ENCODE measurements at regions not wholly inside any gene's neighbourhood (a gene's known extent, or its start where the extent isn't known, plus 50 kb on each side); places are given as distances from the start of the nearest gene placed in this dataset.

DNA sequence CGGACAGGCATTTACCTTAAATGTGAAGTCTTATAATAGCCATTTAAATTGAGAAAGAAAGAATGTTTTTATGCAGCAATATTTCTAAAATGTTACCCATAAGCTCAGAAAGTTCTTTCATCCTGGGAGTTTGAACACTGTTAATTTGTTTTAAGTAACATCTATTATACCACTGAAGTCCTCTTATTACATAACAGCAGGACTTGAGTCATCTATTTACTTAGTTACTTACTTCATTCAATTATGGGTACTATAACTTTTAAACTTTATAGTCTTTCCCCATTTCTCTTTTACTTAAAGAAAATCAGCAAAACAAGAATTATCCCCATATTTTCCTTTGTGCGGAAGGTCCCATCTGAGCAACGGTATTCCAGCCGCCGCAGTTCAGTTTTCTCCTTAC, 473.1 kb downstream of the ETNK1 start:
- ChIA-PET CTCF (no interaction called here), POLR2A (no interaction called here)
- Mint-ChIP-seq H3K27me3 (no peaks in the 10 kb centered on the region), H3K9me3 (no peaks in the 10 kb centered on the region), H3K36me3 (ENCODE audit: low read depth) (no peaks in the 10 kb centered on the region), H3K4me1 (ENCODE audit: low read depth) (no peaks in the 10 kb centered on the region), H3K27ac (no peak overlapping the region), H3K4me3 (no peak overlapping the region)
- TF ChIP-seq, protein P1, sequence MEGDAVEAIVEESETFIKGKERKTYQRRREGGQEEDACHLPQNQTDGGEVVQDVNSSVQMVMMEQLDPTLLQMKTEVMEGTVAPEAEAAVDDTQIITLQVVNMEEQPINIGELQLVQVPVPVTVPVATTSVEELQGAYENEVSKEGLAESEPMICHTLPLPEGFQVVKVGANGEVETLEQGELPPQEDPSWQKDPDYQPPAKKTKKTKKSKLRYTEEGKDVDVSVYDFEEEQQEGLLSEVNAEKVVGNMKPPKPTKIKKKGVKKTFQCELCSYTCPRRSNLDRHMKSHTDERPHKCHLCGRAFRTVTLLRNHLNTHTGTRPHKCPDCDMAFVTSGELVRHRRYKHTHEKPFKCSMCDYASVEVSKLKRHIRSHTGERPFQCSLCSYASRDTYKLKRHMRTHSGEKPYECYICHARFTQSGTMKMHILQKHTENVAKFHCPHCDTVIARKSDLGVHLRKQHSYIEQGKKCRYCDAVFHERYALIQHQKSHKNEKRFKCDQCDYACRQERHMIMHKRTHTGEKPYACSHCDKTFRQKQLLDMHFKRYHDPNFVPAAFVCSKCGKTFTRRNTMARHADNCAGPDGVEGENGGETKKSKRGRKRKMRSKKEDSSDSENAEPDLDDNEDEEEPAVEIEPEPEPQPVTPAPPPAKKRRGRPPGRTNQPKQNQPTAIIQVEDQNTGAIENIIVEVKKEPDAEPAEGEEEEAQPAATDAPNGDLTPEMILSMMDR (IDR thresholded peaks at IDR 0.05): no peak
- Histone ChIP-seq H3K27me3 (ENCODE audit: control insufficient read depth in 1 of 2, insufficient read depth in 2 of 2, low read length in 2 of 2) (no peaks in the 10 kb centered on the region), H3K4me3 (ENCODE audit: low read length) (no peak overlapping the region), H3K9me3 (ENCODE audit: control insufficient read depth in 1 of 2, insufficient read depth in 1 of 2, low read length in 2 of 2) (peaks cover 0 to 3% of the 10 kb centered on the region in 2 experiments), H3K36me3 (ENCODE audit: insufficient read depth, low read length) (no peaks in the 10 kb centered on the region), H3K4me1 (ENCODE audit: insufficient read depth, low read length) (no peaks in the 10 kb centered on the region), H3K27ac (ENCODE audit: low read depth in 1 of 2, low read length in 2 of 2) (no peak overlapping the region)
- no peak for ATAC-seq (ENCODE audit: poor library complexity)
- DNase-seq: no peak
- intact Hi-C loops (cut with DNase I, micrococcal nuclease): no loop called here

- Mint-ChIP-seq H3K27me3 (no peaks in the 10 kb centered on the region), H3K4me3 (no peak overlapping the region), H3K4me1 (ENCODE audit: low read depth) (no peaks in the 10 kb centered on the region), H3K9me3 (no peaks in the 10 kb centered on the region), H3K27ac (no peak overlapping the region), H3K36me3 (ENCODE audit: low read depth) (no peaks in the 10 kb centered on the region)
- Histone ChIP-seq H3K27ac (ENCODE audit: low read depth in 1 of 2, low read length in 2 of 2) (no peak overlapping the region), H3K4me1 (ENCODE audit: insufficient read depth, low read length) (no peaks in the 10 kb centered on the region), H3K27me3 (ENCODE audit: control insufficient read depth in 1 of 2, insufficient read depth in 2 of 2, low read length in 2 of 2) (no peaks in the 10 kb centered on the region), H3K36me3 (ENCODE audit: insufficient read depth, low read length) (no peaks in the 10 kb centered on the region), H3K9me3 (ENCODE audit: control insufficient read depth in 1 of 2, insufficient read depth in 1 of 2, low read length in 2 of 2) (peaks cover 0 to 3% of the 10 kb centered on the region in 2 experiments), H3K4me3 (ENCODE audit: low read length) (no peak overlapping the region)
- ATAC-seq (ENCODE audit: poor library complexity): no peak
- intact Hi-C loops (cut with DNase I, micrococcal nuclease): no loop called here
- POLR2A ChIA-PET: no interaction called here
- TF ChIP-seq, protein P1 (IDR thresholded peaks at IDR 0.05): no peak
- CTCF ChIA-PET: no interaction called here
- DNase-seq: no peak
These were observed 473.5 kb downstream of the ETNK1 start for GRCh38 chr12:23098517-23098916.

GRCh38 chr12:23099104-23099503, 474.1 kb downstream of the ETNK1 start:
- H3K4me1 ChIP-seq (ENCODE audit: insufficient read depth, low read length): no peaks in the 10 kb centered on the region
- Mint-ChIP-seq H3K36me3 (ENCODE audit: low read depth) (no peaks in the 10 kb centered on the region), H3K27me3 (no peaks in the 10 kb centered on the region), H3K27ac (no peak overlapping the region), H3K4me3 (no peak overlapping the region), H3K9me3 (no peaks in the 10 kb centered on the region), H3K4me1 (ENCODE audit: low read depth) (no peaks in the 10 kb centered on the region)
- no peak overlapping the region for H3K27ac ChIP-seq (ENCODE audit: low read depth in 1 of 2, low read length in 2 of 2)
- H3K4me3 ChIP-seq (ENCODE audit: low read length): no peak overlapping the region
- ChIA-PET CTCF (no interaction called here), POLR2A (no interaction called here)
- TF ChIP-seq, protein P1 (IDR thresholded peaks at IDR 0.05): no peak
- no peaks in the 10 kb centered on the region for H3K36me3 ChIP-seq (ENCODE audit: insufficient read depth, low read length)
- no peak for ATAC-seq (ENCODE audit: poor library complexity)
- intact Hi-C loops (cut with DNase I, micrococcal nuclease): no loop called here
- no peaks in the 10 kb centered on the region for H3K27me3 ChIP-seq (ENCODE audit: control insufficient read depth in 1 of 2, insufficient read depth in 2 of 2, low read length in 2 of 2)
- peaks cover 0 to 3% of the 10 kb centered on the region in 2 experiments for H3K9me3 ChIP-seq (ENCODE audit: control insufficient read depth in 1 of 2, insufficient read depth in 1 of 2, low read length in 2 of 2)
- no peak for DNase-seq

Measured in CD4-positive, alpha-beta T cell (primary cell).